ENCODE measurements at regions not wholly inside any gene's neighbourhood (a gene's known extent, or its start where the extent isn't known, plus 50 kb on each side); places are given as distances from the start of the nearest gene placed in this dataset.

DNA sequence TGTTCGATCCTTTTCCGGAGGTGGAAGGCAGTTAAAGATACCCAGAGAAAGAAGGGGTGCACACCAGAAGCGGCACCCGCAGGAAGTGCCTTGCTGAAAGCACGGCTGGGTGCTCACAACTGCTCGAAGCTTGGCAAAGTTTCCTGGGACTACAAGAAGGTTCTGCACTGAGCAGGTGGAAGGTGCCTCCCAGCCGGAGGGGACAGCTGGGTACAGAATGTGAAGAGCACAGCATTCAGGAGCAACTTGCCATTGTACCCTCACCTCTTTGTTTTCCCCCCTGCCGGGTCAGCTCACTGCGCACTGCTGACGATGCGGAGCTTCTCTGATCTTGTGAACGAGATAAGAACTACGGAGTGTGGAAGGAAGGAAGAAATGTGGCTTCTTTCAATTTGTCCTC lies 289.2 kb downstream of the FBXW7 start:
- TF ChIP-seq CTCF (conservative IDR thresholded peaks at IDR 0.05) (no peak), ZFX (IDR thresholded peaks at IDR 0.05) (no peak)
- H3K27ac ChIP-seq = no peak overlapping the region

DNA sequence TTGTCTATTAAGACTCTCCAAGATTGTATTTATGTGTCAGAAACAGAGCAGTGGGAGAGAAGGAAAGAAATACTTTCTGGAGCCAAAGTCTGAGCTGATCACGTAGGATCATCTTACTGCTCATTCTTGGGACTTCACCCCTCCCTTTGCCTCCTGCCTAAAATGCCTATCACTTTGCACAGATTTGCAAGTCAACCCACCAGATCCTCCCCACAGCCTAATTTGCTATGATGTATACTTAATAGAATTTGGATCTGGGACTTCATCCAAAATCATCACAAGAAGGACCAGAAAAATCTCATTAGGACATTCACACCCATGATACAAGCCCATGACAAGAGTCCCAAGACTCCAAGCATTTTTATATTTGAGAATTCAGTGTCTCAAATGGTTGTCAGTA lies 290.2 kb downstream of the FBXW7 start:
- no peak overlapping the region for H3K27ac ChIP-seq
- no peak for TF ChIP-seq ZFX (IDR thresholded peaks at IDR 0.05)
- TF ChIP-seq CTCF (conservative IDR thresholded peaks at IDR 0.05) = no peak

DNA sequence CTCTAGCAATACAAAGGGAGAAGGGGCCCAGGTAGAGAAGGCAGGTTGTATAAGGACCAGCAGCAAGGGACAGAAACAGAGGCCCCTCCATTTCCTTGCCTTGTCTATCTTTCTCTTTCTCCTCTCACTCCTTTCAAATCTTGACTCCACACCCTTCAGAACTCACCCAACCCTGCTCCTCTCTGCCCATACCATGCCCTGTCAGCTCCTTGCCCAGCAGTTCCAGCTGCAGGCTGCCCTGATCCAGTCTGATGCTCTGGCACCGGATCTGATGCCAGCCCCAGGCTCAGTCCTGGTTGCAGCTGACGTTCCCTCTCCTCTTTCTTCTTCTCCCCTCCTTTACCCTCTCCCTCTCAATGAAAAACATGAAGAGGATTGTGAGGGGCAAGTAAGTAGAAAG lies 291.2 kb downstream of the FBXW7 start:
- H3K27ac ChIP-seq = no peak overlapping the region
- no peak for TF ChIP-seq ZFX (IDR thresholded peaks at IDR 0.05)
- TF ChIP-seq CTCF (conservative IDR thresholded peaks at IDR 0.05) = no peak

DNA sequence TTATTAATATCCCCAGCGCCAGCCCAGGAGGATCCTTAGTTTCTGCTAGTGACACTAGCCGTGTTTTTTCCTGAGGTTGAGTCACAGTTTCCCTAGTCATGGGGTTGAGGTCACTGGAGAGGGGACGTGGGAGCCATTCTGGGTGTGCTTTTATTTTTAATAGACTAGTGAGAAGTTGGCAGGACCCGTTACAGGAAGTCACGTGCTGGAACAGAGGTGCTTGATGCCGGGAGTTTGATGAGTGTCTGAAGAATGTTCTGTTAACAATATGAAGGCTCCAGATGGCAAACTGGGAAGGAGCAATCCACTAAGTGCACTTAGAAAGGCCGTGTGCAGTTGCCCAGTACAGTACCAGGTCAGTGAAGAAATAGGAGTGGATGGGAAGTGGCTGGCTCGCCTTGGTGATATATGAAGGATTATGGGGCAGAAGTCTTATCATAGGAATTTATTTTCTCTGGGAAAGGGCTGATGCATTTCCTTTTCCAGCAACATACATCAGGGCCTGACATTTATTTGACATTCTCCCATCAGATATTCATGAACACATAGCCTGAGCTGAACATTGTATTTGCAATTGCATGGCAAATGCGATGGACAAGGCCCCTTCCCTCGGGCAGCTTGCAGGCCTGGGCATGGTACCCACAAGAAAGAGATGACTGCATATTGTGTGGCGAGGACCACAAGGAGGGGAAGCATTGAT lies 291.8 kb downstream of the FBXW7 start:
- no peak overlapping the region for H3K27ac ChIP-seq
- TF ChIP-seq CTCF (conservative IDR thresholded peaks at IDR 0.05) = no peak

DNA sequence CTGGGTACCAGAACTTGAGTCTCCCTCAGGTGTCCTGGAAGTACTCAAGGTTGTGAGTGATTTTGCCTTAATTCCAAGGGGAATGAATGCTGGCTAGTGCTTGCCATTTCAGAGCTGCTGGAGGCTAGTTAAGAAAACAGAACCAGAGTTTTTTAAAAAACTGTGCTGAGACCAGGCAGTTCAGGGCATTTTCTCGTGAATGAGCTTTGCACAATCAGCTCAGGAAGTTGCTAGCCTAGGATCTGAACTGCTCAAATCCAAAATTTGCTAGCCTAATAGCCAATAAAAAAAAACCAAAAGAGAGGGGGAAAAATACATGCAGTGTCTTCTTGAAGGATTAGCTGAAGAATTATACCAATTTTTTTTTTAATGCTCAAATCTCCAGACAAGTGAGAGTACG lies 292.7 kb downstream of the FBXW7 start:
- TF ChIP-seq CTCF (conservative IDR thresholded peaks at IDR 0.05) (no peak), ZFX (IDR thresholded peaks at IDR 0.05) (no peak)
- H3K27ac ChIP-seq = no peak overlapping the region

- TF ChIP-seq CTCF (conservative IDR thresholded peaks at IDR 0.05) (no peak), ZFX (IDR thresholded peaks at IDR 0.05) (no peak)
- no peak overlapping the region for H3K27ac ChIP-seq
These were observed 295.7 kb downstream of the FBXW7 start for GRCh38 chr4:152240232-152240631.

DNA sequence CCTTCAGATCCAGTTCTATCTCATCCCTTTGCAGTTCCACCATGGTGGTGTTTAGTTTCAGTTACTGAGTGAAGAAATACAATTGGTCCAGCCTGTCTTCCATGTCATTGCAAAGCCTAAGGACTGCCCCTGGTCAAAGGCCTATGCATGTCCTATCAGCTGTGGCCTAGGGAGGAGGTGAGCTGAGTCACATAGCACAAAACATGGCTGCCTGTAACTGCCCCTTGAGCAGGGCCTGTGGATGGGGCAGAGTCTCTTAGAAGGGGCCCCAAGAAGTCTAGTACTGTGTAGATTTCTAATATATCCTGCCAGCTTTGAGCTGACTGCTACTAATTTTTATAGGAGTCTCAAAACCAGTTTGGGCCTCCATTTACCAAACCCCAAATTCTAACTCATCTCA lies 296.7 kb downstream of the FBXW7 start:
- H3K27ac ChIP-seq = no peak overlapping the region
- TF ChIP-seq ZFX (IDR thresholded peaks at IDR 0.05) (no peak), CTCF (conservative IDR thresholded peaks at IDR 0.05) (no peak)
